ENCODE measurements at regions not wholly inside any gene's neighbourhood (a gene's known extent, or its start where the extent isn't known, plus 50 kb on each side); places are given as distances from the start of the nearest gene placed in this dataset.

GRCh38 chr9:107710953-107711352 is 221.4 kb upstream of the KLF4 start:
- no peak for TF ChIP-seq CTCF (conservative IDR thresholded peaks at IDR 0.05; ENCODE audit: low read depth in 2 of 2)
- TF ChIP-seq POLR2AphosphoS5 (IDR thresholded peaks at IDR 0.05; ENCODE audit: low read depth), result no peak
- no peak for TF ChIP-seq EZH2 (IDR thresholded peaks at IDR 0.05; ENCODE audit: low read depth, unreplicated experiment)

Data from GM23338 (cell line).